DND-41 (cell line): ENCODE measurements at regions not wholly inside any gene's neighbourhood (a gene's known extent, or its start where the extent isn't known, plus 50 kb on each side); places are given as distances from the start of the nearest gene placed in this dataset.

ENCODE experiments used
- CTCF ChIP-seq: IDR thresholded peaks from 2 replicates; pipeline ENCODE4 v1.5.1; 2012; ENCODE audit warnings: borderline replicate concordance, low read length, moderate library complexity, mild to moderate bottlenecking; ENCODE audit not compliant: poor library complexity, severe bottlenecking; ENCODE audit errors: extremely low read depth
- EZH2 ChIP-seq: IDR thresholded peaks from 3 replicates; pipeline ENCODE4 v1.6.1; 2012; ENCODE audit warnings: borderline replicate concordance, low read depth, mild to moderate bottlenecking, moderate library complexity, low read length, inconsistent platforms; ENCODE audit not compliant: severe bottlenecking

GRCh38 chr6:131418441-131418840, 154.6 kb upstream of the ARG1 start:
- TF ChIP-seq EZH2 (no peak), CTCF (no peak)
